Vagina (tissue), 2 donors: ENCODE measurements at regions not wholly inside any gene's neighbourhood (a gene's known extent, or its start where the extent isn't known, plus 50 kb on each side); places are given as distances from the start of the nearest gene placed in this dataset.

Source experiments
- POLR2A ChIP-seq, 2 donors: fragments of 450-650 bp; IDR thresholded peaks; one replicate each; pipeline ENCODE4 v1.6.1; 2017; ENCODE audit warnings: antibody characterized with exemption in 2 of 2, mild to moderate bottlenecking in 2 of 2, moderate library complexity in 2 of 2
- TF ChIP-seq, protein P1 (sequence below), 3 experiments: fragments of 450-650 bp in 2 of 3; fragments of 200-600 bp in 1 of 3; sonication (generic) in 1 of 3; IDR thresholded peaks; one replicate each; pipeline ENCODE4 v1.5.1; 2017 to 2019; ENCODE audit warnings: antibody characterized with exemption in 3 of 3, mild to moderate bottlenecking in 2 of 3, moderate library complexity in 2 of 3

DNA sequence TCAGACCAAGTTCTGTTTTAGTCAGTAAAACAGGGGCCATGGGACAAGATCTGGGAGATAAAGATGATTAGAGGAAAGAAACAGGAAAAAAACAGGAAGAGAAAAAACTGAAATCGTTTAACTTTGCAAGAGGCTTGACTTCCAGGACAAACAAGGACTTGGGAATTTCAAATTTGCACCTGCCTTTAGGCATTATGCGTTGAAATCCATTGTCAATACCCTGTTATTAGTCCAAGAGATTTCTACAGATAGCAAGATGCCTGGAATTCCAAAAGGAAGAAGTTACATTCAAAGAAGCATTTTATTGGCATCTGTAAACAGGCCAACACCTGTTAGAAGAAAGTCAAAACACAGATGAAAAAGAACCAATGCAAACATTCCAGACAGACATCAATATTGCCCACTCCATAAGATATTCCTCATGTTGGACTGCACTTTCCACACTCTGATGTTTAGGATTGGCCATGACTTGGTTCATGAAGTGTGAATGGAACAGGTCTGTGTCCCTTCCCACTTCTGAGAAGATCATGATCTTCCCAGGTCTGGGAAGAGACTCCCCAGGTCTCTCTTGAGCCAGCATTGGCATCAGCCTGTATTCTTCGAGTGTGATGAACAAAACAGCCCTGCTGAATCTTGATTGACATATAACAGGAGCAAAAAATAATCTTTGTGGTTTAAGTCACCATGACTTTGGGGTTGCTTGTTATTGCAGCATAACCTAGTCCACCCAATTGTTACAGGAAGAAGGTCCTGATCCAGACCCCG is 181.4 kb upstream of the FN1 start:
- TF ChIP-seq, protein P1, sequence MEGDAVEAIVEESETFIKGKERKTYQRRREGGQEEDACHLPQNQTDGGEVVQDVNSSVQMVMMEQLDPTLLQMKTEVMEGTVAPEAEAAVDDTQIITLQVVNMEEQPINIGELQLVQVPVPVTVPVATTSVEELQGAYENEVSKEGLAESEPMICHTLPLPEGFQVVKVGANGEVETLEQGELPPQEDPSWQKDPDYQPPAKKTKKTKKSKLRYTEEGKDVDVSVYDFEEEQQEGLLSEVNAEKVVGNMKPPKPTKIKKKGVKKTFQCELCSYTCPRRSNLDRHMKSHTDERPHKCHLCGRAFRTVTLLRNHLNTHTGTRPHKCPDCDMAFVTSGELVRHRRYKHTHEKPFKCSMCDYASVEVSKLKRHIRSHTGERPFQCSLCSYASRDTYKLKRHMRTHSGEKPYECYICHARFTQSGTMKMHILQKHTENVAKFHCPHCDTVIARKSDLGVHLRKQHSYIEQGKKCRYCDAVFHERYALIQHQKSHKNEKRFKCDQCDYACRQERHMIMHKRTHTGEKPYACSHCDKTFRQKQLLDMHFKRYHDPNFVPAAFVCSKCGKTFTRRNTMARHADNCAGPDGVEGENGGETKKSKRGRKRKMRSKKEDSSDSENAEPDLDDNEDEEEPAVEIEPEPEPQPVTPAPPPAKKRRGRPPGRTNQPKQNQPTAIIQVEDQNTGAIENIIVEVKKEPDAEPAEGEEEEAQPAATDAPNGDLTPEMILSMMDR (IDR thresholded peaks at IDR 0.05) = no peak
- TF ChIP-seq POLR2A (IDR thresholded peaks at IDR 0.05) = no peak
